H1 (cell line): ENCODE measurements at regions not wholly inside any gene's neighbourhood (a gene's known extent, or its start where the extent isn't known, plus 50 kb on each side); places are given as distances from the start of the nearest gene placed in this dataset.

Experiments
- CTCF ChIA-PET: fragments of 300-600 bp; sonication (Branson Sonifier 250); formaldehyde crosslinking; loops from one replicate; lab custom pipeline; 2021; ENCODE audit not compliant: partially characterized antibody; lab: Charles Lee
- POLR2A ChIA-PET: fragments of 300-600 bp; sonication (Branson Sonifier 250); formaldehyde crosslinking; loops from one replicate; lab custom pipeline; 2021; ENCODE audit warnings: inconsistent platforms; ENCODE audit not compliant: partially characterized antibody; lab: Charles Lee
- DNase-seq, 2 experiments: peaks; one replicate each; pipeline versions ENCODE4 v3.0.0 to v3.0.0-alpha.2; 2010 to 2022; ENCODE audit warnings: low spot score in 2 of 2, low read depth in 1 of 2, mixed read lengths in 1 of 2
- FAIRE-seq: peaks from 2 replicates; lab custom pipeline; 2011; peaks lifted over from hg19 to GRCh38; lab: Jason Lieb, UNC
- H2AFZ ChIP-seq: 2 replicates; pipeline ENCODE4 v1.8.1; 2012; ENCODE audit warnings: low read length, inconsistent platforms
- H2AK5ac ChIP-seq: 2 replicates; pipeline ENCODE4 v1.6.1; 2013; ENCODE audit warnings: low read depth, low read length
- H2BK120ac ChIP-seq: replicated peaks from 2 replicates; pipeline ENCODE3; 2013; ENCODE audit warnings: low read depth, low read length, inconsistent platforms
- H2BK12ac ChIP-seq: 2 replicates; pipeline ENCODE4 v1.6.1; 2013; ENCODE audit warnings: low read depth, low read length
- H2BK15ac ChIP-seq: 2 replicates; pipeline ENCODE4 v1.6.1; 2013; ENCODE audit warnings: low read length
- H2BK20ac ChIP-seq: 2 replicates; pipeline ENCODE4 v1.6.1; 2013; ENCODE audit warnings: low read length
- H2BK5ac ChIP-seq: 2 replicates; pipeline ENCODE4 v1.6.1; 2013; ENCODE audit warnings: low read depth, low read length
- H3K14ac ChIP-seq: 2 replicates; pipeline ENCODE4 v1.6.1; 2013; ENCODE audit warnings: inconsistent platforms; ENCODE audit not compliant: insufficient read length
- H3K18ac ChIP-seq: 2 replicates; pipeline ENCODE4 v1.6.1; 2013; ENCODE audit warnings: low read length; ENCODE audit errors: extremely low read depth
- H3K23ac ChIP-seq: 2 replicates; pipeline ENCODE4 v1.6.1; 2013; ENCODE audit warnings: inconsistent platforms; ENCODE audit not compliant: insufficient read length
- H3K23me2 ChIP-seq: 2 replicates; pipeline ENCODE4 v1.6.1; 2013; ENCODE audit warnings: low read depth, low read length
- H3K27ac ChIP-seq: 2 replicates; pipeline ENCODE4 v1.6.1; 2011; ENCODE audit warnings: low read depth, low read length, inconsistent platforms
- H3K27me3 ChIP-seq, 4 experiments: replicated peaks in 1 of 4; 1 replicate in 1 of 4; 2 replicates in 3 of 4; pipeline versions ENCODE4 v1.6.1 to v1.8.1; 2011 to 2013; ENCODE audit warnings: low read length in 3 of 4, mild to moderate bottlenecking in 3 of 4, inconsistent platforms in 2 of 4, mixed read lengths in 2 of 4, moderate library complexity in 1 of 4; ENCODE audit not compliant: control insufficient read depth in 3 of 4, insufficient read depth in 3 of 4; ENCODE audit errors: extremely low read depth in 1 of 4
- H3K36me3 ChIP-seq, 4 experiments: 2 replicates each; pipeline versions ENCODE4 v1.6.1 to v1.8.1; 2011 to 2013; ENCODE audit warnings: mild to moderate bottlenecking in 4 of 4, low read length in 3 of 4, moderate library complexity in 2 of 4, control low read depth in 1 of 4, inconsistent platforms in 1 of 4; ENCODE audit not compliant: insufficient read depth in 4 of 4, control insufficient read depth in 2 of 4
- H3K4ac ChIP-seq: replicated peaks from 2 replicates; pipeline ENCODE3; 2013; ENCODE audit warnings: low read length, low read depth, mixed read lengths, inconsistent platforms; ENCODE audit not compliant: insufficient read length
- H3K4me1 ChIP-seq, 4 experiments: replicated peaks in 1 of 4; 1 replicate in 1 of 4; 2 replicates in 3 of 4; pipeline versions ENCODE4 v1.6.1 to v1.8.1; 2011 to 2013; ENCODE audit warnings: low read length in 3 of 4, inconsistent platforms in 2 of 4, mixed read lengths in 1 of 4; ENCODE audit not compliant: insufficient read depth in 4 of 4, control insufficient read depth in 3 of 4
- H3K4me2 ChIP-seq, 2 experiments: 2 replicates each; pipeline versions ENCODE4 v1.6.1 to v1.8.1; 2011 to 2013; ENCODE audit warnings: low read depth in 2 of 2, low read length in 2 of 2, control low read depth in 1 of 2, inconsistent platforms in 1 of 2, mild to moderate bottlenecking in 1 of 2; ENCODE audit not compliant: insufficient read depth in 1 of 2
- H3K4me3 ChIP-seq, 4 experiments: fragments of 200-600, 300-600 bp in 1 of 4; sonication (generic), shearing (Covaris generic), sonication (Bioruptor Twin) in 1 of 4; 2 replicates each; pipeline versions ENCODE4 v1.5.1 to v1.8.1; 2011 to 2016; ENCODE audit warnings: low read length in 4 of 4, low read depth in 3 of 4, control low read depth in 2 of 4, inconsistent platforms in 2 of 4, mild to moderate bottlenecking in 2 of 4, mixed read lengths in 1 of 4, moderate library complexity in 1 of 4; ENCODE audit not compliant: insufficient read depth in 2 of 4; ENCODE audit errors: extremely low read depth in 1 of 4
- H3K56ac ChIP-seq: replicated peaks from 2 replicates; pipeline ENCODE3; 2013; ENCODE audit warnings: low read depth, mild to moderate bottlenecking, mixed read lengths, low read length, inconsistent platforms; ENCODE audit not compliant: insufficient read length
- H3K79me1 ChIP-seq: 2 replicates; pipeline ENCODE4 v1.6.1; 2013; ENCODE audit warnings: low read depth, low read length, control low read depth
- H3K79me2 ChIP-seq, 2 experiments: 2 replicates each; pipeline versions ENCODE4 v1.6.1 to v1.8.1; 2012 to 2013; ENCODE audit warnings: low read length in 2 of 2, mild to moderate bottlenecking in 2 of 2, inconsistent platforms in 1 of 2; ENCODE audit not compliant: insufficient read depth in 2 of 2, control insufficient read depth in 1 of 2
- H3K9ac ChIP-seq, 4 experiments: replicated peaks in 1 of 4; 1 replicate in 1 of 4; 2 replicates in 3 of 4; pipeline versions ENCODE4 v1.6.1 to v1.8.1; 2011 to 2013; ENCODE audit warnings: low read depth in 3 of 4, low read length in 3 of 4, control low read depth in 2 of 4, mild to moderate bottlenecking in 2 of 4, moderate library complexity in 2 of 4, inconsistent platforms in 1 of 4; ENCODE audit errors: extremely low read depth in 1 of 4
- H3K9me3 ChIP-seq, 2 experiments: 2 replicates each; pipeline versions ENCODE4 v1.6.1 to v1.8.1; 2012 to 2013; ENCODE audit warnings: mild to moderate bottlenecking in 2 of 2, moderate library complexity in 2 of 2, control low read depth in 1 of 2, inconsistent platforms in 1 of 2, low read depth in 1 of 2, low read length in 1 of 2, mixed read lengths in 1 of 2; ENCODE audit not compliant: insufficient read depth in 2 of 2
- H4K20me1 ChIP-seq, 2 experiments: replicated peaks in 1 of 2; 2 replicates each; pipeline versions ENCODE3 to v1.8.1; 2011 to 2013; ENCODE audit warnings: inconsistent platforms in 2 of 2, low read length in 2 of 2, mild to moderate bottlenecking in 1 of 2; ENCODE audit not compliant: insufficient read depth in 2 of 2, control insufficient read depth in 1 of 2
- H4K5ac ChIP-seq: 2 replicates; pipeline ENCODE4 v1.6.1; 2013; ENCODE audit warnings: low read length, low read depth, mixed read lengths, inconsistent platforms; ENCODE audit not compliant: insufficient read length
- H4K8ac ChIP-seq: 2 replicates; pipeline ENCODE4 v1.8.0; 2013; ENCODE audit warnings: mild to moderate bottlenecking, moderate library complexity, low read length, inconsistent platforms; ENCODE audit not compliant: insufficient read depth; ENCODE audit errors: extremely low read depth
- H4K91ac ChIP-seq: replicated peaks from 2 replicates; pipeline ENCODE3; 2013; ENCODE audit warnings: low read length, mixed read lengths, inconsistent platforms; ENCODE audit not compliant: insufficient read length
- BCL11A ChIP-seq, 2 experiments: IDR thresholded peaks; one replicate each; pipeline ENCODE4 v1.6.1; 2011; ENCODE audit warnings: low read depth in 2 of 2, low read length in 2 of 2, mild to moderate bottlenecking in 2 of 2
- CTCF ChIP-seq, 3 experiments: IDR thresholded peaks; 1 replicate in 2 of 3; 2 replicates in 1 of 3; pipeline versions ENCODE4 v1.5.1 to v1.6.1; 2011; ENCODE audit warnings: low read length in 3 of 3, mild to moderate bottlenecking in 3 of 3, inconsistent platforms in 2 of 3, low read depth in 1 of 3, moderate library complexity in 1 of 3; ENCODE audit not compliant: insufficient read depth in 1 of 3; ENCODE audit errors: control extremely low read depth in 1 of 3
- GABPA ChIP-seq: IDR thresholded peaks from 2 replicates; pipeline ENCODE4 v1.6.1; 2011; ENCODE audit warnings: mild to moderate bottlenecking, low read length, moderate library complexity, borderline replicate concordance; ENCODE audit not compliant: insufficient read depth
- HDAC2 ChIP-seq, 2 experiments: fragments of 300-600 bp in 1 of 2; sonication (generic) in 1 of 2; IDR thresholded peaks; 2 replicates each; pipeline ENCODE4 v1.6.1; 2011 to 2012; ENCODE audit warnings: low read depth in 2 of 2, low read length in 2 of 2, mild to moderate bottlenecking in 2 of 2, moderate library complexity in 2 of 2, borderline replicate concordance in 1 of 2, inconsistent platforms in 1 of 2
- PHF8 ChIP-seq: fragments of 200-600 bp; sonication (generic); conservative IDR thresholded peaks from 2 replicates; pipeline ENCODE4 v1.7.1; 2012; ENCODE audit warnings: low read depth, mild to moderate bottlenecking, inconsistent platforms, low read length, moderate library complexity
- POU5F1 ChIP-seq: IDR thresholded peaks from 2 replicates; pipeline ENCODE4 v1.6.1; 2011; ENCODE audit warnings: low read depth, mild to moderate bottlenecking, low read length, moderate library complexity
- RAD21 ChIP-seq, 2 experiments: IDR thresholded peaks in 1 of 2; conservative IDR thresholded peaks in 1 of 2; 2 replicates each; pipeline ENCODE4 v1.6.1; 2011; ENCODE audit warnings: low read depth in 2 of 2, low read length in 2 of 2, improper control_type of control experiment in 1 of 2, inconsistent platforms in 1 of 2, mild to moderate bottlenecking in 1 of 2, moderate library complexity in 1 of 2
- RFX5 ChIP-seq: IDR thresholded peaks from 2 replicates; pipeline ENCODE4 v1.6.1; 2011; ENCODE audit warnings: low read depth, low read length, improper control_type of control experiment, borderline replicate concordance
- RXRA ChIP-seq: IDR thresholded peaks from 2 replicates; pipeline ENCODE4 v1.6.1; 2011; ENCODE audit warnings: low read depth, mild to moderate bottlenecking, low read length, moderate library complexity; ENCODE audit not compliant: insufficient read depth
- TCF12 ChIP-seq: IDR thresholded peaks from 2 replicates; pipeline ENCODE4 v1.6.1; 2011; ENCODE audit warnings: low read depth, mild to moderate bottlenecking, low read length
- WGBS, 2 experiments: shearing (Covaris generic) in 1 of 2; methylation state at CpG; one replicate each; pipeline versions ENCODE4 v1.1.6 to v1.1.7; 2013 to 2015; ENCODE audit warnings: low lambda C conversion rate in 2 of 2, mixed read lengths in 2 of 2, inconsistent platforms in 1 of 2, low coverage in 1 of 2, missing lambda C conversion rate in 1 of 2; ENCODE audit not compliant: insufficient replicate concordance in 2 of 2, insufficient coverage in 1 of 2, insufficient read length in 1 of 2; ENCODE audit errors: extremely low coverage in 1 of 2, missing lambda C conversion rate in 1 of 2; 5-methylcytosine and 5-hydroxymethylcytosine counted together

GRCh38 chrX:8906299-8906938, 105.2 kb upstream of the FAM9A start:
- FAIRE-seq, result no peak
- 96% methylated on average over 8 of the region's 9 CpGs; no CpG with 5 or more reads in 1 of the 2 experiments for WGBS, 2 experiments

More at GRCh38 chrX:8906299-8906938, 105.2 kb upstream of the FAM9A start:
- Histone ChIP-seq H2BK15ac (no peak overlapping the region), H3K36me3 (no peaks in the 10 kb centered on the region), H3K14ac (no peak overlapping the region), H3K4ac (no peak overlapping the region), H3K79me1 (no peaks in the 10 kb centered on the region), H3K23me2 (no peaks in the 10 kb centered on the region), H3K23ac (no peak overlapping the region), H2BK12ac (no peak overlapping the region), H3K4me1 (no peaks in the 10 kb centered on the region), H4K20me1 (no peaks in the 10 kb centered on the region), H3K27me3 (no peaks in the 10 kb centered on the region), H3K79me2 (no peaks in the 10 kb centered on the region), H3K56ac (no peak overlapping the region), H2AFZ (no peak overlapping the region), H2BK120ac (no peak overlapping the region), H3K4me2 (no peak overlapping the region), H2AK5ac (no peak overlapping the region), H3K4me3 (no peak overlapping the region), H3K9me3 (no peaks in the 10 kb centered on the region), H3K18ac (no peak overlapping the region), H4K91ac (no peak overlapping the region), H3K9ac (no peak overlapping the region), H2BK5ac (no peak overlapping the region), H4K8ac (no peak overlapping the region), H3K27ac (no peak overlapping the region), H2BK20ac (no peak overlapping the region), H4K5ac (no peak overlapping the region)
- DNase-seq, result no peak
- ChIA-PET POLR2A (no interaction called here), CTCF (no interaction called here)
- TF ChIP-seq RXRA, result no peak
- TF ChIP-seq POU5F1, result no peak
- no peak for TF ChIP-seq GABPA
- no peak for TF ChIP-seq PHF8
- TF ChIP-seq TCF12, result no peak
- no peak for TF ChIP-seq HDAC2 (IDR thresholded peaks at IDR 0.05; ENCODE audit: borderline replicate concordance in 1 of 2, low read depth in 2 of 2, low read length in 2 of 2)
- no peak for TF ChIP-seq CTCF (IDR thresholded peaks at IDR 0.05; ENCODE audit: control extremely low read depth in 1 of 3, insufficient read depth in 1 of 3, low read depth in 1 of 3, low read length in 3 of 3)
- TF ChIP-seq RFX5, result no peak
- no peak for TF ChIP-seq RAD21 (IDR thresholded peaks at IDR 0.05 in 1 of 2, conservative IDR thresholded peaks at IDR 0.05 in 1 of 2; ENCODE audit: low read depth in 2 of 2, low read length in 2 of 2)
- TF ChIP-seq BCL11A (IDR thresholded peaks at IDR 0.05; ENCODE audit: low read depth in 2 of 2, low read length in 2 of 2), result no peak
